ENCODE measurements at regions not wholly inside any gene's neighbourhood (a gene's known extent, or its start where the extent isn't known, plus 50 kb on each side); places are given as distances from the start of the nearest gene placed in this dataset.

DNA sequence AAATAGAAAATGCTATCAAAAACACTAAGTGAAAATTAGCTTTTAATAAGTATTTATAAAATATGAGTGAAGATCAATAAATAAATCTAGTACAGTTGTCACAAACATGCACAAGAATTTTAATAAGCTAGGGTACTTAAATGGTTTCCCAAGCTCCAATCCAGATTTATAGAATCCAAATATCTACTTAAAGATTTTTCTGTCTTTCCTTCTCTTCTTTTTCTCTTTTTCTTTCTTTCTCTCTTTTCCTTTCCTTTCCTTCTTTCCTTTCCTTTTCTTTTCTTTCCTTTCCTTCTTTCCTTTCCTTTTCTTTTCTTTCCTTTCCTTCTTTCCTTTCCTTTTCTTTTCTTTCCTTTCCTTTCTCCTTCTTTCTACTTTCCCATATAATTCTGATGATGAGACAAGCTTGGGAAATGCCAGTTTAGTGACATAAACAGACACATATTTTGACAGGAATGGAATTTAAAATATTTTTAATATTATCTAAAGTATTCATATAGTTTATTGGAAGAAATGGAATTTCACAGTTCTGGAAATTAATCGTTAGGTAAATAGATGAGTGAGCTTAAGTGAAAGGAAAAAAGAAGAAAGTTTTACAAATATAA, 832.8 kb downstream of the NR2F1-AS1 start:
- H3K4me1 ChIP-seq (ENCODE audit: control insufficient read depth, insufficient read depth, low read length, poor library complexity, severe bottlenecking) = no peaks in the 10 kb centered on the region
- Mint-ChIP-seq H3K4me3 (no peak overlapping the region), H3K27ac (no peak overlapping the region), H3K36me3 (no peaks in the 10 kb centered on the region), H3K4me1 (no peaks in the 10 kb centered on the region), H3K9me3 (peaks cover 0 to 19% (median 2%) of the 10 kb centered on the region in 7 donors), H3K27me3 (no peaks in the 10 kb centered on the region)
- no peak overlapping the region for H3K27ac ChIP-seq (ENCODE audit: insufficient read depth, low read length, poor library complexity, severe bottlenecking)
- ATAC-seq (ENCODE audit: low read depth in 2 of 2) = no peak
- no peaks in the 10 kb centered on the region for H3K9me3 ChIP-seq (ENCODE audit: control insufficient read depth in 2 of 2, low read length in 2 of 2)
- no peaks in the 10 kb centered on the region for H3K27me3 ChIP-seq (ENCODE audit: control insufficient read depth, insufficient read depth, low read length)
- no peaks in the 10 kb centered on the region for H3K36me3 ChIP-seq (ENCODE audit: control insufficient read depth, insufficient read depth, low read length)
- H3K4me3 ChIP-seq (ENCODE audit: low read depth, low read length) = no peak overlapping the region
- no peak for DNase-seq

DNA sequence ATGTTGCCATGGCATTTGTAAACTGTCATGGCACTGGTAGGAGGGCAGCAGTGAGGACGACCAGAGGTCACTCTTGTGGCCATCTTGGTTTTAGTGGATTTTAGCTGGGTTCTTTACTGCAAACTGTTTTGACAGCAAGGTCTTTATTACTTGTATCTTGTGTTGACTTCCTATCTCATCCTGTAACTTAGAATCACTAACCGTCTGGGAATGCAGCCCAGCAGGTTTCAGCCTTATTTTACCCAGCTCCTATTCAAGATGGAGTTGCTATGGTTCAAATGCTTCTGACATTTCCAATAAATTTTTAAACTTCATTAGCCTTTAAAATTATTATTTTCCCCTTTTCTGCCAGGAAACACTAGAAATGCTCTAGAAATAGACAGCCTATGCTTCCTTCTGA, 839.1 kb downstream of the NR2F1-AS1 start:
- Mint-ChIP-seq H3K36me3 (no peaks in the 10 kb centered on the region), H3K27ac (no peak overlapping the region), H3K4me1 (no peaks in the 10 kb centered on the region), H3K9me3 (peaks cover 0 to 19% (median 3%) of the 10 kb centered on the region in 7 donors), H3K27me3 (no peaks in the 10 kb centered on the region), H3K4me3 (no peak overlapping the region)
- Histone ChIP-seq H3K27ac (ENCODE audit: insufficient read depth, low read length, poor library complexity, severe bottlenecking) (no peak overlapping the region), H3K9me3 (ENCODE audit: control insufficient read depth in 2 of 2, low read length in 2 of 2) (no peaks in the 10 kb centered on the region), H3K4me1 (ENCODE audit: control insufficient read depth, insufficient read depth, low read length, poor library complexity, severe bottlenecking) (no peaks in the 10 kb centered on the region), H3K4me3 (ENCODE audit: low read depth, low read length) (no peak overlapping the region), H3K27me3 (ENCODE audit: control insufficient read depth, insufficient read depth, low read length) (no peaks in the 10 kb centered on the region), H3K36me3 (ENCODE audit: control insufficient read depth, insufficient read depth, low read length) (no peaks in the 10 kb centered on the region)
- ATAC-seq (ENCODE audit: low read depth in 2 of 2) (no peak), DNase-seq (no peak)

DNA sequence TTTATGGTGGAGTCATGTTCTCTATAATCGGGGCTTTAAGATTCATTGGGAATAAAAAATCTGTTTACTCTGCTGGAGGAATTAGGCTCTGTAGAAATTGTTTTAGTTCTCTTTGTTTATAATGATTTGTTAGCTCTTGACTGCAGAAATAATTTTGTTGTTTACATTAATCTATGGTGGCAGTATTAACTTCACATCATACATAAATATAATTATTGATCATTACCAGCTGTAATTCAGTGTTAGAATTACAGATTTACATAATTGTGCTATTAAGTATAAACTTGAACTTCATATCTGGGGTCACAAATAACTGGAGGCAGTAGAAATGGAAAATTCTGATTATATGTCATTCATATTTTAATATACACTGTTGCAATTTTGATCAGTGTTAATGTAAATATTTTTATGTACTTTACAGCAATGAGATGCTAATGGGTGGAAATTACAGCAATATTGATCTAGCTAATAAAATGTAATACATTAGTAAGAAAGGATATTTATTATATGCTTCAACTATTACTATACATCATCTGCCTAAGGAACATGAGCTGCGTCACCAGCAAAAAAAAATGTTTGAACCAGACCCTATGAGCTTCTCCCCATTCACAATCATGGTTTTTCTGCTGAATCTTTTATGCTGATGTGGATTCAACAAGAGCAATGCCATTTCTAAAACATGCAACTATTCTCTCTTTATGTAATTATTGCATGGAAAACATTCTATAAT, 846.6 kb downstream of the NR2F1-AS1 start:
- no peak overlapping the region for H3K27ac Mint-ChIP-seq
- DNase-seq (no peak), ATAC-seq (ENCODE audit: low read depth in 2 of 2) (no peak)
- peaks cover 0 to 10% (median 2%) of the 10 kb centered on the region in 7 donors for H3K9me3 Mint-ChIP-seq
- Histone ChIP-seq H3K9me3 (ENCODE audit: control insufficient read depth in 2 of 2, low read length in 2 of 2) (no peaks in the 10 kb centered on the region), H3K4me1 (ENCODE audit: control insufficient read depth, insufficient read depth, low read length, poor library complexity, severe bottlenecking) (no peaks in the 10 kb centered on the region), H3K36me3 (ENCODE audit: control insufficient read depth, insufficient read depth, low read length) (no peaks in the 10 kb centered on the region), H3K27ac (ENCODE audit: insufficient read depth, low read length, poor library complexity, severe bottlenecking) (no peak overlapping the region), H3K27me3 (ENCODE audit: control insufficient read depth, insufficient read depth, low read length) (no peaks in the 10 kb centered on the region), H3K4me3 (ENCODE audit: low read depth, low read length) (no peak overlapping the region)
- H3K36me3 Mint-ChIP-seq = no peaks in the 10 kb centered on the region
- H3K4me3 Mint-ChIP-seq = no peak overlapping the region
- H3K4me1 Mint-ChIP-seq = no peaks in the 10 kb centered on the region
- no peaks in the 10 kb centered on the region for H3K27me3 Mint-ChIP-seq

- no peaks in the 10 kb centered on the region for H3K9me3 ChIP-seq (ENCODE audit: control insufficient read depth in 2 of 2, low read length in 2 of 2)
- H3K4me1 Mint-ChIP-seq = no peaks in the 10 kb centered on the region
- H3K4me3 Mint-ChIP-seq = no peak overlapping the region
- no peaks in the 10 kb centered on the region for H3K27me3 ChIP-seq (ENCODE audit: control insufficient read depth, insufficient read depth, low read length)
- no peak overlapping the region for H3K4me3 ChIP-seq (ENCODE audit: low read depth, low read length)
- H3K27me3 Mint-ChIP-seq = no peaks in the 10 kb centered on the region
- DNase-seq (no peak), ATAC-seq (ENCODE audit: low read depth in 2 of 2) (no peak)
- H3K9me3 Mint-ChIP-seq = peaks cover 0 to 8% (median 0%) of the 10 kb centered on the region in 7 donors
- no peak overlapping the region for H3K27ac Mint-ChIP-seq
- H3K36me3 ChIP-seq (ENCODE audit: control insufficient read depth, insufficient read depth, low read length) = no peaks in the 10 kb centered on the region
- H3K36me3 Mint-ChIP-seq = no peaks in the 10 kb centered on the region
- no peak overlapping the region for H3K27ac ChIP-seq (ENCODE audit: insufficient read depth, low read length, poor library complexity, severe bottlenecking)
- H3K4me1 ChIP-seq (ENCODE audit: control insufficient read depth, insufficient read depth, low read length, poor library complexity, severe bottlenecking) = no peaks in the 10 kb centered on the region
These were observed 850.5 kb downstream of the NR2F1-AS1 start for GRCh38 chr5:92730486-92730885.

GRCh38 chr5:92729088-92729487, 851.9 kb downstream of the NR2F1-AS1 start:
- no peaks in the 10 kb centered on the region for H3K4me1 ChIP-seq (ENCODE audit: control insufficient read depth, insufficient read depth, low read length, poor library complexity, severe bottlenecking)
- Mint-ChIP-seq H3K27ac (no peak overlapping the region), H3K4me3 (no peak overlapping the region), H3K36me3 (no peaks in the 10 kb centered on the region), H3K9me3 (peaks cover 0 to 14% (median 0%) of the 10 kb centered on the region in 7 donors), H3K27me3 (no peaks in the 10 kb centered on the region), H3K4me1 (no peaks in the 10 kb centered on the region)
- H3K27me3 ChIP-seq (ENCODE audit: control insufficient read depth, insufficient read depth, low read length) = no peaks in the 10 kb centered on the region
- no peaks in the 10 kb centered on the region for H3K9me3 ChIP-seq (ENCODE audit: control insufficient read depth in 2 of 2, low read length in 2 of 2)
- H3K27ac ChIP-seq (ENCODE audit: insufficient read depth, low read length, poor library complexity, severe bottlenecking) = no peak overlapping the region
- no peak for DNase-seq
- ATAC-seq (ENCODE audit: low read depth in 2 of 2) = no peak
- no peak overlapping the region for H3K4me3 ChIP-seq (ENCODE audit: low read depth, low read length)
- H3K36me3 ChIP-seq (ENCODE audit: control insufficient read depth, insufficient read depth, low read length) = no peaks in the 10 kb centered on the region

- Mint-ChIP-seq H3K27ac (no peak overlapping the region), H3K27me3 (no peaks in the 10 kb centered on the region), H3K4me3 (no peak overlapping the region)
These were observed 865.0 kb downstream of the NR2F1-AS1 start for GRCh38 chr5:92715946-92716520.

GRCh38 chr5:92713826-92714225, 867.2 kb downstream of the NR2F1-AS1 start:
- no peak for DNase-seq
- no peaks in the 10 kb centered on the region for H3K27me3 Mint-ChIP-seq
- ATAC-seq (ENCODE audit: low read depth in 2 of 2) = no peak

More at GRCh38 chr5:92715946-92716520, 865.0 kb downstream of the NR2F1-AS1 start:
- Histone ChIP-seq H3K36me3 (ENCODE audit: control insufficient read depth, insufficient read depth, low read length) (no peaks in the 10 kb centered on the region), H3K4me3 (ENCODE audit: low read depth, low read length) (no peak overlapping the region), H3K9me3 (ENCODE audit: control insufficient read depth in 2 of 2, low read length in 2 of 2) (no peaks in the 10 kb centered on the region), H3K27me3 (ENCODE audit: control insufficient read depth, insufficient read depth, low read length) (no peaks in the 10 kb centered on the region), H3K4me1 (ENCODE audit: control insufficient read depth, insufficient read depth, low read length, poor library complexity, severe bottlenecking) (no peaks in the 10 kb centered on the region), H3K27ac (ENCODE audit: insufficient read depth, low read length, poor library complexity, severe bottlenecking) (no peak overlapping the region)
- ATAC-seq (ENCODE audit: low read depth in 2 of 2) (no peak), DNase-seq (no peak)
- Mint-ChIP-seq H3K4me1 (no peaks in the 10 kb centered on the region), H3K36me3 (no peaks in the 10 kb centered on the region), H3K9me3 (peaks cover 0 to 7% (median 2%) of the 10 kb centered on the region in 7 donors)

More at GRCh38 chr5:92713826-92714225, 867.2 kb downstream of the NR2F1-AS1 start:
- no peak overlapping the region for H3K27ac Mint-ChIP-seq
- H3K4me1 Mint-ChIP-seq = no peaks in the 10 kb centered on the region
- Histone ChIP-seq H3K4me3 (ENCODE audit: low read depth, low read length) (no peak overlapping the region), H3K4me1 (ENCODE audit: control insufficient read depth, insufficient read depth, low read length, poor library complexity, severe bottlenecking) (no peaks in the 10 kb centered on the region), H3K36me3 (ENCODE audit: control insufficient read depth, insufficient read depth, low read length) (no peaks in the 10 kb centered on the region), H3K27me3 (ENCODE audit: control insufficient read depth, insufficient read depth, low read length) (no peaks in the 10 kb centered on the region), H3K27ac (ENCODE audit: insufficient read depth, low read length, poor library complexity, severe bottlenecking) (no peak overlapping the region), H3K9me3 (ENCODE audit: control insufficient read depth in 2 of 2, low read length in 2 of 2) (no peaks in the 10 kb centered on the region)
- no peaks in the 10 kb centered on the region for H3K36me3 Mint-ChIP-seq
- peaks cover 0 to 8% (median 0%) of the 10 kb centered on the region in 7 donors for H3K9me3 Mint-ChIP-seq
- H3K4me3 Mint-ChIP-seq = no peak overlapping the region

Measured in CD4-positive, CD25-positive, alpha-beta regulatory T cell (primary cell).